ENCODE measurements at regions not wholly inside any gene's neighbourhood (a gene's known extent, or its start where the extent isn't known, plus 50 kb on each side); places are given as distances from the start of the nearest gene placed in this dataset.

DNA sequence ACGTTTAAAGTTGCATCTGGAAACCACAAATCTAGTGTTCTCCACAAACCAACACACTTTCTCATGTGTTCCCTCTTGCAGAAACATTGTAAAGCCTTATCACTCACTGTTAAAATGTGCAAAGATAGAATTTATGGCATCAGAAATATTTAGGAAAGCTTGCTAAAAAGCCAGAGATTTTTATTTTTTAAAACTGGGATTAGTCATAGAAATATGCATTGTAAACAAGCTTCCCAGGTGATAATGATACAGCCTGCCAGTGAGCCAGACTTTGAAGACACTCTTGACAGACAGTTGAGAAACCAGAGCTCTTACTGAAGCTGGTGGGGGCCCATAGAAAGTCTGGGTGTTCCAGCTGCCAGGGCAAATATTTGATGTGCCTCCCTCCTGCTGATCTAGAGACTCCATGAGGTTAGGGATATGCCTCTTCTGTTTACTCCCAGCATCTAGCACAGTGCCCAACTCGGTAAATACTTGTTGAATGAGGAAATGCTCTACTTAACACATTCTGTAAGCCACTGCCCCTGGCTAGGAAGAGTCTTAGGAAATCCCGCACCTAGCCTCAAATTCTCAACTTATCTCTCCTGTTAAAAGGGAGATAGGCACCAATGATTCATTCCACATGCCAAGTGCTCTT is 179.0 kb upstream of the RASGEF1B start:
- DNase-seq: no peak

DNA sequence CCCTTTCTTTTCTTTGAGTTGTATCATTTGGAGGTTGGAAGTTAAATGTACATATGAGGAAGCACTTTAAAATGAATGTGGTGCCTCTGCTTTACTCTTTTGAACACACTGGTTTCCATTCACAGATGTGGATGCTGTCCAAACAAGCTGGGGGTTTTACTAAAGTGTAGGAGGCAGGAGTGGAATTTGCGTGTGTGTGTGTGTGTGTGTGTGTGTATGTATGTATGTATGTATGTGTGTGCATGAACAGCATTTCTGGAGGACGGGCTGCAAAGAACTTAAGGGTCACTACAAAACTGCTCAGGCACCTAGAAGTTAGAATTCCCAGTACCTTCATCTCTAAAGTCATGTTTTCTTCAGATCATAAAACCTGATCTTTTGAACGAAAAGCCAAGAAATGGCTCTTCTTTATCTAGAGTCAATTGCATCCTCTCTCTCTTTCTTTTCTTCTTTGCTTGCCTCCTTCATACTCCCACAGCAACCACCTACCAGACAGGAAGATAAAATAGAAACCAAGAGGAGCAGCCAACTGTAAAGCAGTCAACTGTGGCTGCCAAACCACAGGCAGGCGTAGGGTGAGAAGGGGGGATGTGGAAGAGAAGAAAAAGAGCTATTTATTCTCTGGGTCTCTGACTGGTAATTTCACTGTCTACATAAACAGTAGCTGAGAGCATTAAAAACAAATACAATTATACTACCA is 177.0 kb upstream of the RASGEF1B start:
- DNase-seq: peak; percentile 51

DNA sequence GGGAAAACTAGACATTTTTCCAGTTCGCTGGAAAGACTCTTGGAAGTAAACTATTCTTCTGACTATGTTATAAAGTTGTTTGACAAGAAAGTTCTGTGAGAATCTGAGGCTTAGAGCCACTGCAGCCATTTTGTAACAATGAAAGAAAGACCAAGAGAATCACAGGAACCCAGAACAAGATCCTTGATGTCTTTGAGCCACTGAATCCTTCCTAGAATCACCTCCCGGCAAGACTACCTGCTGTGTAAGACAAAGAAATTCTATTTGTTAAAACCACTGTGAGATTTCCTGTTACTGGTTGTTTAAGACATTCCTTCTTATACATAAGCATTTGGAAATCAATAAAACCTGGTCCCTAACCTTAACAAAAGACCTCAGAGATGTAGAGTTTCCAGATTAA is 175.7 kb upstream of the RASGEF1B start:
- no peak for DNase-seq

DNA sequence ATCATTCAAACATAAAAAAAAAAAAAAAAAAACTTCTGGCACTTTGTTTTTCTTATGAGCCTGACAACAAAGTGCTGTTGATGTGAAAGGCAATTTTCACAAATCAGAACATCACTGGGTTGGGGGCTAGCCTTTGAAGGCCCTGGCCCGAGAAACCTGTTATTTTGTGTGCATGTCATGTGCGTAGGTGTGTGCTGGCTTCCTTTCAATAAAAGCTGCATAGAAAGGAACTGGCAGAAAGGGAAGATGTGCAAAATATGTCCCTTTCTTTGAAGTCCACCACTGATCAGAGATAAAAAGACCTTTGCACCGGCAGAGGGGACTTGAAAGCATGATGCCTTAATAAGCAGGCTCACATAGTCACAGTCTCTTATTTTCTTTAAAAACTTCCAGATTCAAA is 170.8 kb upstream of the RASGEF1B start:
- DNase-seq: no peak

DNA sequence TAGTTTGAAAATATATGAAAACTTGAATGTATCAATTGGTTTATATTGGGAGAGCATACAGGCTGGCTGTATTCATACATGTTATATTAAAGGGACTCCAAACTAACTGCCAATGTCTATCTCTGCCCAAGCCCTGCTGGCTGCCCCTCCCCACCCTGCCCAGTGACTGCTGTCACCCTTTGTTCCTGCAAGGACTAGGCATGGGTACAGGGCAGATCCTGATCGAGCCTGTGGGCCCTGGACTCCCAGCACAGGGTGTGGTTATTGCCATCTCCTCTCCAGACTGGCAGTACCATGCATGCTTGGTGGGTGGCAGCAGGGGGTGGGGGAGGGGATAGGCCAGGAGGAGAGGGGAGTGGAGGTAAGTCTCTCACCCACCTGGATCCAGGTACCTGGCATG is 167.5 kb upstream of the RASGEF1B start:
- no peak for DNase-seq

DNA sequence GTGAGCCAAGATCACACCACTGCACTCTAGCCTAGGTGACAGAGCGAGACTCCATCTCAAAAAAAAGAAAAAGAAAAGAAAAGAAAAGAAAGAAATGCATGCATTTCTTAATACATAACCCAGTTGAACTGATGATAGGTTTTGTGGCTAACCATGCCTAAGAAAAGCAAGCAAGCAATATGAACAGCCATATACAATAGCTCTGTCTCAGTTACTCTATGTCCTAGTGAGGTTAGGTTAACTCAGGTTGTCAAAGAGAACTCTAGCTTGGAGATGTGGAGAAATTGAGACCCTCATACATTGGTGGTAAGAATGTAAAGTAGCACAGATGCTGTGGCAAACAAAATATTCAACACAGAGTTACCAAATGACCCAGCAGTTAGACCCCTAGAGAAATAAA is 167.0 kb upstream of the RASGEF1B start:
- no peak for DNase-seq

DNA sequence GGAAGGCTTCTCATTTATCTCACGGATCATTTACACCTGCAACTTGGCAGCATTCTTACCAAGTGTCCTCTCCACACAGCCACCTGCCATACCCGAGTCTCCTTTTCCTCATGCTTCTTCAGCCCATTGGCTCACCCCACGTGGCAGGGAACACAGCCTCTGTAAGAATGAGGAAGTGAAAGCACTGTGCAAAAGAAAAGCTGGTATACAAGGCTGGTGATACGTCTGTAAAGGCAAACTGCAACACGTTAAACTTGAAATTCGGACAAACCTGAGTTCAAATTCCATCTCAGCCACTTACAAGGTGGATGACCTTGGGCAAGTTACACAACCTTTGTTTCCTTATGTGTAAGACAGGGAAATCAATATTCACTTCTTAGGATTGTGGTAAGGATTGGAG is 164.0 kb upstream of the RASGEF1B start:
- DNase-seq: no peak

DNA sequence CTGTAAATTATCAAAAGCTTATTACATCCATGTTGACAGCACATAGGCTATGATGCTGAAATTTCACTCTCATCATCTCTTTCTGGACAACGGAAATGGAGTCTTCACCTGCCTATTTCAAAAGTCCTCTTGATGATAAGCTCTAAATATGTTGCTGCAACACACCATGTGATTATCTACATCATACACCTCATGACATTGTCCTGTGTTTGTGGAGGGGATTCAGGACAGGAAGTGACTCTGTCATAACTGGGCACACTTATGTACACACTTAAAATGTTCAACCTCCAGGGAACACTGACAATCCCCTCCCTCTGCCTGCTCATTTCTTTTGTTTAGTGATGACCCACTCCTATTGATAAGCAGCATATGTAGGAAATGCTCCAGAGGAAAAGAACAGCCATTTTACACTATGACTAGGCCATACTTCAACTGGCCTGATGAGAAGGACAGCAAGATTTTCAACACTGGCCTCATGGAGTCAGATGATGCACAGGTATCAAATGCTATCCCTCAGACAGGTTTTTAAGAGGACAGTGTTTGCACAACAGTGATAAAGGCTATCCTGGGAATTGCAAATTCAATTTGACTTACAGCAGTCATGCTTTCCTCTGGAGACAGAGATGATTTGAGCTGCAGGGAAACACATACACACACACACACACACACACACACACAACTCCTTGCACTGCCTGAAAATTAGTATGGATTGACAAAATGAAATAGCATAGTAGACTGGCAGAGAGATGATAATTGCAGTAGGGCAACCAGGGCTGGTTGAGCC is 163.3 kb upstream of the RASGEF1B start:
- DNase-seq: no peak

DNA sequence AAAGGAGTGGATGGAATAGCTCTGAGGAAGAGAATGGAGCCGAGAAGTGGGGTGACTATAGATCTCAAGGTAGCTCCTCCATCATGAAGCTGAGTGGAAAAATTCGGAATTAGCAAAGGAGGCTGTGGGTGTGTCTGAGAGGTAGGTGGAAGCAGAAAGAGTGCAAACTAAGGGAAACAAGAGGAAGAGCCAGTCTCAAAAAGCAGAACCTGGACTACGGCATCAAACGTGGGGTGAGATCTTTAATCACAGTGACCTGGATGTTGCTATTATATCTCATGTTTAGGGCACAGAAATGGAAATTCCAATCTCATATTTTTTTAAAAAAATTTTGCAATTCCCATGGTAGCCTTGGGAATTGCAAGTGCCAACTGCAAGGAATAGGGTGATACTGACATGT is 162.5 kb upstream of the RASGEF1B start:
- DNase-seq: no peak

DNA sequence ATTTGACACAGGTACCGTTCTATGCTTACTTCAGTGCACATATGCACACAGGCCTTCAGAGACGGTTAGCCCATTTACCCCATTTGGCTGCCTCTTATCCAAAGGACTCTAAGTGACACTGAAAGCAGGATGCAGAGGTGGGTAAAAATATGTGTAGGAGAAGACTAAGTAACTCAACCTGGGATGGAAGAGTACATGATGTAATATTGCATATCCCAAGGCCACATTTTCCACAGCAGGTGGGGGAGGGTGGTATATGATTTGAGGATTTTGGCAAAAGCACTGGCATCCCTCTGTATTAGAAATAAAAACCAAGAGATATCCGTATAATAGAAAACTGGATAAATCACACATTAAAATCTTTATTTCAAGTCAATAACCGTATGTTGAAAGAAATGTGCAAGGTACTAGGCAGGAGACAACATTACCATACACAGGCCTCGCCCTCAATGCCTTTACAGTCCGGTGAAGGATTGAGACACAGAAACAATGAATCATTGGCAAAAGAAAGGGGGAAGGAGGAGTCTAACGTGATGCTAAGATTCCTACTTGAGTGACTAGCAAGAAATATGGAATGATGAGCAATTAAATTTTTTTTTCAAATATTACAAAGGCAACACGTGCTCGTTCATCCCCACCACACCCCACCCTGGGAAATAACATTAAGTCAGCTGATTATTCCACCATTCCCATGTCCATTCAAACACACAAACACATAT is 161.0 kb upstream of the RASGEF1B start:
- DNase-seq: no peak

DNA sequence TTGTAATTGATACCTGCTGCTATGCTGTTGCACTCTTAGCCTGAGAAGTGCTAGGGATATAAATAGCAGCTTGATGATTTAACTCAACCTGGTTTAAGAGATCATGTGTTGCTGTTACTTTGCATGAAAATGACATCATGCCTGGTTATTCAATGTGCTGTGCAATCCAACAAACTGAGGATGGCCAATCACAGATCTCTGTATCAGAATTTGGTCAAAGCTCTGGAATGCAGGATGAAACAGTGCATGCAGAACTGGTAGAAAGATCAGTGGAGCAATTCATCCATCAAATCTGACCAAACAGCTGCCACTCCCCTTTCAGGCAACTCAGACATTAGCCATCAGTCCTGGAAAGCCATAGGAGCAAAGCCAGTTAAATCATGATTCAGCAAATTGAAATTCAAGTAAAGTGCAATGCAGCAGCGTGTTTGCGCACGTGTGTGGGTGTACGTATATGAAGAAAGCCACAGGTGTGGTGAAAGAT is 160.3 kb upstream of the RASGEF1B start:
- DNase-seq: no peak

DNA sequence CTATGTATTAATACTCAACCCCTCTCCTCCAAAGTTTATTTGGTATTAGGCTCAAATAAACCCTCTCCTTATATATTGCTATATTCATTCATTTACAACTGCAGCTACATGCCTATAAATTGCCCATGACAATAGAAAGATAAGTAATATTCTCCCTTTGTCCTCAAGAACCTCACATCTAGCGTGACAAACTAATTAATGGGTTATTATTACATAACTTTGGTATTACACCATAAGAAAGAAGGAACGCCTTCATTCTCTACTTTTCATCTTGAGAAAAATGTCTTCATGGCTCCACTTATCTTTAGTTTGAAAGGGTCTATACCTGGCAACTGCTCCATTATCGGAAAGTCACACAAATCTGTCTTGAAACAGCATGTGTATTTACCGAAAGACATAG is 157.7 kb upstream of the RASGEF1B start:
- DNase-seq: no peak

DNA sequence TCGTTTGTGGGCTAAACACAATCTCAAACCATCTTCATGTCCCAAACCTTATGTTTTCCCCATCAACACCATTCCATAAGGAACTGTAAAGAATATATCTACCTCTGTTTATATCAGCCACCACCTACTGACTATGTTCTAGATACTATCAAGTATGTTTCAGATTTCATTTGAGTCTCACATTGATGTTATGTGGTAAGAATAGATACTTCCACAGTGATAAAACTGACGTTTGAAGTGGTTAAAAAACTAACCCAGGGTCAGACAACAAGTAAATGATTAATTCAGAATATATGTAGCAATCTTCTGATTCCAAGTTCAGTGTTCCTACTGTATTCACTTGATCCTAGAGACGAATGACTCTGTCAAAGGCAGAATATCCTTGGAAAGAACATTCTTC is 156.8 kb upstream of the RASGEF1B start:
- DNase-seq: no peak

DNA sequence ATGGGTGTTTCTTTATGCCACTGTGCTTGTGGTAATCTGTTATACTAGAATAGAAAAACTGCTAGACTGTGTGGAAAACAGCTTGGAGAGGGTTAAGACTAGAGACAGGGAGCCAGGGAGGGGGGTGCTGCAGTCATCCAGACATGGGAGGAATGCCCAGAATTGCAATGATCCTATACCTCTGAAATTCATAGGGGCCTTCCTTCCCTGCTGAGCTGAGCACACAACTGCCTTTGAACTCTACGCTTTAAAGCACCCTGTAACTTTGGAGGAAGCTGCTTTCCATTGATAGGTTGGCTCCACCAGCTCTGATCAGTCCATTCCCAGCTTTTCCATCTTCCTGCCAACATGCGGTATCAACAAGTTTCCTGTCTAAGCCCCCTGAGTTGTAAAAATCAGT is 155.9 kb upstream of the RASGEF1B start:
- DNase-seq: no peak

DNA sequence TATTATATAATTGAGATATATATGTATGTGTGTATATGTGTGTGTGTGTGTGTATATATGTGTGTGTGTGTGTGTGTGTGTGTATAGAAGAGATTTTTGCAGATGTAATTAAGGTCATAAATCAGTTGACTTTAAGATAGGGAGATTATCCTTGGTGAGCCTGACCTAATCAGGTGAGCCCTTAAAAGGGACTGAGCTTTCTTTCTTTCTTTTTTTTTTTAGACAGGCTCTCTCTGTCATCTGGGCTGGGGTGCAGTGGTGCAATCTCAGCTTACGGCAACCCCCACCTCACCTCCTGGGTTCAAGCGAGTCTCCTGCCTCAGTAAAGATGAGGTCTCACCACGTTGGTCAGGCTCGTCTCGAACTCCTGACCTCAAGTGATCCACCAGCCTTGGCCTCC is 155.1 kb upstream of the RASGEF1B start:
- no peak for DNase-seq

DNA sequence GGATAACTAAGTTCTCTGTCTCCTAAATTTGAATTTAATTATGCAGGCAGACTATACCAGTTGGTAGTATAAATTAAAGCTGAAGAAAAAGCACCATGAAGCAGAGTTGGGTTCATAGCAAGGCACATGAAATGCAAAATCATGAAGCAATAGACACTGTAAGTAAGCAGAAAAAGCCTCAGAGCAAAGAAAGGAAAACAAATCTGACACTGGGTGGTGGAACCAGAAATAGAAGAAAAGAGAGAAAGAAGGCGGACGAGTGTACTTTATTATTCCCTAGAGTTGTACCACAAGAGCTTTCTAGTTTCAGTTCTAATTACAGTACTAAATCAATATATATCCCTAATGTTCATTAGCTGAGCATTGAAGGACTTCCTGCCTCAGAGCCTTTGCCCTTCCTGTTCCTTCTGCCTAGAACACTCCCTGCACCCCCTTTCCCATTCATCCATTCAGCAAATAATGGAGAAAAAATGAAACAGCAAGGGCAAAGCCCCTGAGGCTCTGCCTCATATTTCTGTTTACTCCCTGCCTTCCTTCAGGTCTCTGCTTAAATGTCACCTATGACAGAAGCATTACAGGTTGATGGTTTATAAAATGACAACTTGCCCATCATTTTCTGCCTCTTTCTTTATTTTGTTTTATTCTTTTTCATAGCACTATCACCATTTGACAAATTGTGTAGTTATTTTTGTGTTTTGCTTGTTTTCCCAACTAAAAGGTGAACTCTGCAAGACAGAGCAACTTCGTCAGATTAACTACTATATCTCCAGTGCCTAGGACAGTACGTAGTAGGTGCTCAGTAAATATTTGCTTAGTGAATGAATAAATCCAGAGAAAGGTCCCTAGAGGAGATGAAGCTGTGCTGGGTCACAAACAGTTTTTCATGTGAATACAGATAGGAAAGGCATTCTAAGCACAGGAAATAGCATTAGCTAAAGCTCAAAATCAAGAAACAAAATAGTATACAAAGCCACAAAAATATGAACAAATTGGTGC is 154.0 kb upstream of the RASGEF1B start:
- no peak for DNase-seq

DNA sequence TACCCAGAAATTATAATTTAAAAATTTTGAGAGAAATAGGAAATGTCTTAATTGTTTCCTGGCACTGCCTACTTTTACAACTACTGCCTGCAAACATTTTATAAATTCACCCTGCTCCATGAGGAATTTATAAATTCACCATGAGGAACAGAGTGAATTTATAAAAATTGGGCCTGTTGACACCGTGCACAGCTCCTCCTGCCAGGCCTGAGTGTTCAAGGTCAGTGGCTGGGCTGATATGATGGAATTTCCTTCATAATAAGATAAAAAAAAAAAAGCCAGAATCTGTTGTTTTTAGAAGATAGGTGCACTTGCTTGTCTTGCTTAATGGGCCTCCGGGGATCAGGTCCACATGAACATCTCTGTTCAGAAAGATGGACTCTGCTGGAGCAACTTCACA is 151.7 kb upstream of the RASGEF1B start:
- no peak for DNase-seq

DNA sequence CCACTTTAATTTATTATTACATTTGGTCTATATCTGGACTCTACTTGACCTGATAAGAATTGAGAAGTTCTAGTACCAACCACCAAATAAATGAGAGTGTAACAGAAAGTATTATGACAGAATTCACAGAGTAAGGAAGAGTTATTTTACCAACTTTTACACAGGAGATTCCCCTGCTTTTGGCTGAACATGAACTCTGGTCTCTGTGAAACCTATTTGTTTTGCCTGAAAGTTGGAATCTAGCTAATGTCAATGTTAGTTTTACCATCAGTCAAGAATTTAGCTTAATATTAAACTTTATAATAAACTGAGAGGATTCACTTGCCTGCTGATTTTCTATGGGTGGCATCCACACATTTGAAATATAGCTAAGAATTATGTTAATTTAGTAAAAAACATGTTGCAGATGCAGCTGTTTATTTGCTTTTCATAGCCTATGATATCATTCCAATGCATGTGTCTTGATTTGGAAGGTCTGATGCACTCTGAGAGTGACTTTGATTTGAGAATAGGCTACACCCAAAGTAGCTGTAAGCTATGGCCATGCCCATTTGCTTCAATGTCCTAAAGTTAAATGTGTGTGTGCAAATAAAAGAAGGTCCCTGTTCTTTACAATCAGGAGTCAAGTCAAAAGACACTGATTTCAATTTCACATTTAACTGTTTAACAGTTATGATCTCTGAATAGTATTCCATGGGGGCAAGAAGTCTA is 150.9 kb upstream of the RASGEF1B start:
- DNase-seq: no peak

DNA sequence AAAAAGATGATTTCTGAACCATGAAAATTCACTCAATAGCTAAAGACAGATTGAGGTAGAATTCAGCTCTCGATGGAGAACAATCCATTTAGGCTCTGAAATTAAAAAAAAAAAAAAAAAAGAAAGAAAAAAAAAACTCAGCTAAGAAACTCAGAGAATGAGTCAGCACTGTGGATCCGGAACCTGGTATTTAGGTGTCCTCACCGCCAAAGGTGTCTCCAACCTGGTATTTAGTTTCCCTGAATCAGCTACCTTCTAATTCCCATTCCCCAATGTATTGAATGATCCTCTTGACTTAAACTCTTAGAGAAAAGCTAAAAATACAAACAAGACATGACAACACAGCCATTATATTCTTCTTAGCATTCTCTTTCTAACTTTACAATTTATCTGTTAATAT is 150.3 kb upstream of the RASGEF1B start:
- no peak for DNase-seq

DNA sequence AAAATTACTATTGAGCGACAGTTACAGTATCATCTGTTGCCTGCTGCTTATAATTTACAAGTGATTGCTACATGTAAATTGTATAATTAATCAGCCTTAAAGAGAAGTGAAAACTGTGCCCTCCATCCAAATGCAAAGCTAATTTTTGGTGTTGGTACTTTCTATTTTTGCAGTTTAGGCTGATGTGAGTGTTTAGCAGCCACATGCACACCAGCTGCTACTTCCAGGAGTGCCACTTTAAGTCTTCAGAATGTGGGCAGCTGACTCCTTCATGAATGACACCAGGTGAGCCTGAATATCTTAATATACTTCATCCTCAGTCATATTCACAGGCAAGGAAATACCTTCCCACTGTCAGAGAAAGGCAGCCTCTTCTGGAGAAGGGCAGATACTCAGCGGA is 149.8 kb upstream of the RASGEF1B start:
- no peak for DNase-seq

DNA sequence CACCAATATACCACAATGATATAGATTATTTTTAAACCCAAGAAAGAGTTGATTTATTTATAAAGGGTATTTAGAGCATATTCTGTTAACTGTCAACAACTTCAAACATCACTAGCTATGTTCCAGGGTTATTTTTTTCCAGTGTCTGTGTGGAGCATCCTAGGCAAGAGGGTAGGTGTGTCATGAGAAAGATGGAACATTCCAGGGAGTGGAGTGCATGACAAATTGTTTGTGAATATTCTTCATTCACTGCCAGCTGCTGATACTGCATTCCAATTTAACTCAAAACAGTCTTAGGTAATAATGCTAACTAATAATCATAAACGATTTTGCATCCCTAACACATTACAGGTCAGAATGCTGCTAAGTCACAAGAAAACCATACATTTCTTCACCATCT is 148.7 kb upstream of the RASGEF1B start:
- DNase-seq: no peak

DNA sequence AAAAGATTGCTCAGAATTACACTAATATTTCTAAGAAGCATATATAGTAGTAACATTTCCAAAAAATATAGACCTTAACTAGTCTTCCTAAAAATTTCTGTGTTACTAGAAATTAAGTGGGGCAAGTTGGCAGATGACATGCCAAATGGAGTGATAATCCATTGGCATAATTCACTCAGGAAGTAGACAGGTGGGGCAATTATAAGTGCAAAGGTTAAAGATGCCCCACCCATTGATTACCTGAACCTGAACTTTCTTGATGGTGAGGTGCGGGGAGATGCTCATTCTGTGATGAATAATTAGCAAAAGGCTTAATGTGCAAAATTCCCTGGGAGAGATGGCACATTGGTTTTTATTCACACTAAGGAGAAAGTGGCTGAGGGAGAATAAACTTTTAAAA is 145.8 kb upstream of the RASGEF1B start:
- no peak for DNase-seq
